ENCODE measurements at regions not wholly inside any gene's neighbourhood (a gene's known extent, or its start where the extent isn't known, plus 50 kb on each side); places are given as distances from the start of the nearest gene placed in this dataset.

DNA sequence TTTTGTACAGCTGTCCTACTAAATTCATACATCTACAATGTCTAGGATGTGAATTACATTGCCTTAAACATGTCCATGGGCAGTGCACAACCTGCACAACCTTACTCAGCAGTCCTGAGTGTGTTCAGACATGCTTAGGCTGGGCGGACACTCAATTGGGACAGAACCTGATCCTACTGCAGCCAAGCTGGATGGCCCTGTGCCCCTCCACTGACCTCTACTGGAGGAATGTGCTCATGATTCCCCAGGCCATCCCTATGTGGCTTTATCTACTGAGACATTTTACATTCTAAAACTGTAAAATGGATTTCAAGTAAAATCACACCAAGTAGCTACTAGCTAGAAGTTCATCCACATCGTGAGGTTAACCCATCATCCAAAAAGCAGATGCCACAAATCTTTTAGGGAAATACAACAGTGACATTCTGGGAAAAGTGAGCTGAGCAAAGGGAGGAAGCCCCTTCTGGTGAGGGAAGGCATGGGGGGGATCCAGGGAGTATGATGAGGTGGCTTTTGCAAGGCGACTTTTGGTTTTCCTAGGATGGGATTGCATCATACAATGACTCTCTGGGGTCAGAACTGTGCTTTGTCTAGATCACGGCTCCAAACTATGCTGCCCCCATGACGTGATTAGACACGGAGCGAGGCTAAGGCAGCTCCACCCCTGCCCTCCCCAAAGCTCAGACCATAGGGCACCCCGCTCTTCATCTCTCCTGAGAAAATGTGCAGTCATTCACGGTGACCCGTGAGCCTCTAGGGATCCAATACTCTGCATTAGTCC, 911.7 kb upstream of the TMEM132C start:
- Histone ChIP-seq H3K27me3 (ENCODE audit: control insufficient read depth, insufficient read depth, low read length) (no peaks in the 10 kb centered on the region), H3K4me3 (ENCODE audit: low read depth, low read length) (no peak overlapping the region), H3K27ac (ENCODE audit: low read depth, low read length) (no peak overlapping the region), H3K9me3 (ENCODE audit: control insufficient read depth, insufficient read depth, low read length) (peaks cover 15% of the 10 kb centered on the region)
- ChIA-PET POLR2A (no interaction called here), CTCF (interaction anchor here (0.6 to 1.3 kb wide), 5 partner anchors 124 to 335 kb away, joined by 3 to 8 read pairs (median 3); no protein-coding TSS in a partner anchor)
- TF ChIP-seq, protein P1, sequence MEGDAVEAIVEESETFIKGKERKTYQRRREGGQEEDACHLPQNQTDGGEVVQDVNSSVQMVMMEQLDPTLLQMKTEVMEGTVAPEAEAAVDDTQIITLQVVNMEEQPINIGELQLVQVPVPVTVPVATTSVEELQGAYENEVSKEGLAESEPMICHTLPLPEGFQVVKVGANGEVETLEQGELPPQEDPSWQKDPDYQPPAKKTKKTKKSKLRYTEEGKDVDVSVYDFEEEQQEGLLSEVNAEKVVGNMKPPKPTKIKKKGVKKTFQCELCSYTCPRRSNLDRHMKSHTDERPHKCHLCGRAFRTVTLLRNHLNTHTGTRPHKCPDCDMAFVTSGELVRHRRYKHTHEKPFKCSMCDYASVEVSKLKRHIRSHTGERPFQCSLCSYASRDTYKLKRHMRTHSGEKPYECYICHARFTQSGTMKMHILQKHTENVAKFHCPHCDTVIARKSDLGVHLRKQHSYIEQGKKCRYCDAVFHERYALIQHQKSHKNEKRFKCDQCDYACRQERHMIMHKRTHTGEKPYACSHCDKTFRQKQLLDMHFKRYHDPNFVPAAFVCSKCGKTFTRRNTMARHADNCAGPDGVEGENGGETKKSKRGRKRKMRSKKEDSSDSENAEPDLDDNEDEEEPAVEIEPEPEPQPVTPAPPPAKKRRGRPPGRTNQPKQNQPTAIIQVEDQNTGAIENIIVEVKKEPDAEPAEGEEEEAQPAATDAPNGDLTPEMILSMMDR (IDR thresholded peaks at IDR 0.05; ENCODE audit: low read depth, low read length) = peak; percentile 54
- no peak for DNase-seq (ENCODE audit: low read depth, low spot score)

DNA sequence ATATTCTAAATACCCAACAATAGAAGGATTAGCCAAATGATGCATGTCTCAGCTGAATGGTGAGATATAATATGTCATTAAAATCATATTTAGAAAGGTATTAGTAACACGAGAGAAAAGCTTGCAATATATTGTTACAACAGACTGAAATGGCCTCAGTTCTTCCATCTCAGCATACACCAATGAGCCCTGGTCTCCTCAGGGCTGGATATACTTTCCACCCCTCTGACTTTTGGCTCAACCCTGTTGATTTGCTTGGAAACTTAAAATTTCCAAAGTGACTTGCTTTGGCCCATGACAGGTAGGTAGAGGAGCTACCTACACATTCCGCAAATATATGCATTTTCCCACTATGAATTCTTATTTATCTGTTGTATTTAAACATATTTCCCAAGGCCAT, 908.1 kb upstream of the TMEM132C start:
- Histone ChIP-seq H3K9me3 (ENCODE audit: control insufficient read depth, insufficient read depth, low read length) (peaks cover 4% of the 10 kb centered on the region; the same call in 1 of the 2 replicates), H3K27me3 (ENCODE audit: control insufficient read depth, insufficient read depth, low read length) (no peaks in the 10 kb centered on the region), H3K4me3 (ENCODE audit: low read depth, low read length) (no peak overlapping the region), H3K27ac (ENCODE audit: low read depth, low read length) (no peak overlapping the region)
- ChIA-PET CTCF (interaction anchor here (0.5 to 1.3 kb wide), 2 partner anchors 20 to 23 kb away, joined by 4 to 5 read pairs; no protein-coding TSS in a partner anchor), POLR2A (no interaction called here)
- no peak for DNase-seq (ENCODE audit: low read depth, low spot score)
- TF ChIP-seq, protein P1 (IDR thresholded peaks at IDR 0.05; ENCODE audit: low read depth, low read length) = no peak

DNA sequence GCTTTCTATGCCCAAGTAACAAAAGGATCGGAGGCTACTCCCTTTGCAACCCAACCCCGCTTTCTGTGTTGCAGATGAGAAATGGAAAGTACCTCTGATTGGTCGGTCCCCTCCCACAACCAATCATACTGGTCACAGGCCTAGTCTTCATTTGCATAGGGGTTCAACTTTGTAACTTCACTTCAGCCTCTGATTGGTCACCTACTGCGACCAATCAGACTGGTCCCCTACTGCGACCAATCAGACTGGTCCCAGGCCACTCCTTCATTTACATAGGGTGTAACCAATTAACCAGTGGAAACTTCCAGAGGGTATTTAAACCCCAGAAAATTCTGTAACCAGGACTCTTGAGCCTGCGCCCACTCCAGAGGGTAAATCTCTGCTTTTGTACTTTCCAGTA, 906.4 kb upstream of the TMEM132C start:
- Histone ChIP-seq H3K27me3 (ENCODE audit: control insufficient read depth, insufficient read depth, low read length) (no peaks in the 10 kb centered on the region), H3K27ac (ENCODE audit: low read depth, low read length) (no peak overlapping the region), H3K9me3 (ENCODE audit: control insufficient read depth, insufficient read depth, low read length) (no peaks in the 10 kb centered on the region; the same call in 1 of the 2 replicates), H3K4me3 (ENCODE audit: low read depth, low read length) (no peak overlapping the region)
- TF ChIP-seq, protein P1 (IDR thresholded peaks at IDR 0.05; ENCODE audit: low read depth, low read length) = no peak
- CTCF ChIA-PET = no interaction called here
- POLR2A ChIA-PET = no interaction called here
- DNase-seq (ENCODE audit: low read depth, low spot score) = no peak

DNA sequence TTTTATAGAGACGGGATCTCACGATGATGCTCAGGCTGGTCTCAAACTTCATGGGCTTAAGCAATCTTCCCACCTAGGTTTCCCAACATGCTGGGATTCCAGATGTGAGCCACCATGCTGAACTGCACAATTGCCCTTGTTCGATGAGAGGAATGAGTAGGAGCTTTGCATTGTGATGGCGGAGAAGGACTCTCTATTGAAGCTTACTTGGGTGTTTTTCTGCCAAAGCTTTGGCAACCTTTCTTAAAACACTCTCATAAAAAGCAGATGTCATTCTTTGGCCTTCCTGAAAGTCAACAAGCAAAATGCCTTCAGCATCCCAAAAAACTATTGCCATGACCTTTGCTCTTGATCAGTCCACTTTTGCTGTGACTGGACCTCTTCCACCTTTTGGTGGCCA, 904.8 kb upstream of the TMEM132C start:
- TF ChIP-seq, protein P1 (IDR thresholded peaks at IDR 0.05; ENCODE audit: low read depth, low read length) = no peak
- Histone ChIP-seq H3K27me3 (ENCODE audit: control insufficient read depth, insufficient read depth, low read length) (no peaks in the 10 kb centered on the region), H3K9me3 (ENCODE audit: control insufficient read depth, insufficient read depth, low read length) (no peaks in the 10 kb centered on the region), H3K4me3 (ENCODE audit: low read depth, low read length) (no peak overlapping the region), H3K27ac (ENCODE audit: low read depth, low read length) (no peak overlapping the region)
- POLR2A ChIA-PET = no interaction called here
- DNase-seq (ENCODE audit: low read depth, low spot score) = no peak
- CTCF ChIA-PET = no interaction called here

DNA sequence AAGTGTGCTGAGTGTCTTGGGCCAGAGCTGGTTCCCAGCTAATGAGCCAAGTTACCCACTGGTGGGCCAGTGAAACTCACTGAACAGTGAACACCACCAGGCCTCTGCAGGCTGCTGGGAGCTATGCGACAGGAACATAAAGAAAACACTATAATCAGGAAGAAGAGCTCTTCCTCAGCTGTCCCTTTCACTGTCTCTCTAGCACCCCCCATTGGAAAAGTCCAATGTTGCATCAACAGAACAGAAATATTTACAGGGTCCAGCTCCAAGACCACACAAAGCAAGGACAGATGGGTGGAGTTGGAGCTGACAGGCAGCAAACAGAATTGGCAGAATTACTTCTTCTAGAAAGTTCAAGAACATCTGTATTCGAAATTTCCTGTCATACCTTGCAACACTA, 903.6 kb upstream of the TMEM132C start:
- H3K27me3 ChIP-seq (ENCODE audit: control insufficient read depth, insufficient read depth, low read length) = no peaks in the 10 kb centered on the region
- no peaks in the 10 kb centered on the region for H3K9me3 ChIP-seq (ENCODE audit: control insufficient read depth, insufficient read depth, low read length)
- no peak for DNase-seq (ENCODE audit: low read depth, low spot score)
- POLR2A ChIA-PET = no interaction called here
- H3K27ac ChIP-seq (ENCODE audit: low read depth, low read length) = no peak overlapping the region
- TF ChIP-seq, protein P1 (IDR thresholded peaks at IDR 0.05; ENCODE audit: low read depth, low read length) = 0 out of 2 replicates have a peak, but pooled peaks have one; percentile 12
- H3K4me3 ChIP-seq (ENCODE audit: low read depth, low read length) = no peak overlapping the region
- CTCF ChIA-PET = interaction anchor here (0.6 to 1.8 kb wide), 4 partner anchors 18 to 1516 kb away, joined by 3 to 7 read pairs (median 5); no protein-coding TSS in a partner anchor
